GM12878 (cell line): ENCODE measurements at regions not wholly inside any gene's neighbourhood (a gene's known extent, or its start where the extent isn't known, plus 50 kb on each side); places are given as distances from the start of the nearest gene placed in this dataset.

Experiments
- CEBPB ChIP-seq, 2 experiments: fragments of 150-350 bp in 1 of 2; IDR thresholded peaks; 2 replicates each; pipeline ENCODE4 v1.6.1; 2012 to 2014; ENCODE audit warnings: low read depth in 2 of 2, low read length in 2 of 2, borderline replicate concordance in 1 of 2, inconsistent platforms in 1 of 2
- E2F8 ChIP-seq: fragments of 450-650 bp; IDR thresholded peaks from 2 replicates; pipeline ENCODE4 v1.6.1; 2018; ENCODE audit warnings: mild to moderate bottlenecking, low read depth, moderate library complexity; ENCODE audit not compliant: partially characterized antibody
- EZH2 ChIP-seq: IDR thresholded peaks from 2 replicates; pipeline ENCODE4 v1.6.1; 2012; ENCODE audit warnings: low read depth, mild to moderate bottlenecking, control low read depth, inconsistent platforms, low read length, borderline replicate concordance; ENCODE audit not compliant: control insufficient read depth
- HCFC1 ChIP-seq: fragments of 150-350 bp; IDR thresholded peaks from 2 replicates; pipeline ENCODE4 v1.6.1; 2014; ENCODE audit warnings: low read length
- NRF1 ChIP-seq: conservative IDR thresholded peaks from 2 replicates; pipeline ENCODE4 v1.6.1; 2011; ENCODE audit warnings: mild to moderate bottlenecking, low read depth, low read length, improper control_type of control experiment
- POLR2A ChIP-seq: IDR thresholded peaks from 2 replicates; pipeline ENCODE4 v1.6.1; 2011; ENCODE audit warnings: low read depth, mild to moderate bottlenecking, low read length
- POU2F2 ChIP-seq: IDR thresholded peaks from 3 replicates; pipeline ENCODE4 v1.6.1; 2011; ENCODE audit warnings: low read depth, mild to moderate bottlenecking, low read length, borderline replicate concordance
- SIN3A ChIP-seq: IDR thresholded peaks from 2 replicates; pipeline ENCODE4 v1.6.1; 2012; ENCODE audit warnings: low read depth, low read length, improper control_type of control experiment
- SUZ12 ChIP-seq: fragments of 200-600 bp; sonication (generic); IDR thresholded peaks from one replicate; pipeline ENCODE4 v1.6.1; 2018; ENCODE audit warnings: antibody characterized with exemption, mild to moderate bottlenecking; ENCODE audit not compliant: unreplicated experiment
- USF1 ChIP-seq: IDR thresholded peaks from 2 replicates; pipeline ENCODE4 v1.6.1; 2011; ENCODE audit warnings: borderline replicate concordance, low read depth, mild to moderate bottlenecking, moderate library complexity, mixed read lengths, low read length; ENCODE audit not compliant: insufficient read depth; ENCODE audit errors: extremely low read length
- YY1 ChIP-seq: IDR thresholded peaks from 2 replicates; pipeline ENCODE4 v1.6.1; 2011; ENCODE audit warnings: low read depth, mild to moderate bottlenecking, low read length
- TF ChIP-seq, protein P1 (sequence below), 3 experiments: IDR thresholded peaks in 2 of 3; conservative IDR thresholded peaks in 1 of 3; 2 replicates each; pipeline ENCODE4 v1.5.1; 2011; ENCODE audit warnings: low read depth in 3 of 3, low read length in 3 of 3, mild to moderate bottlenecking in 3 of 3, control low read depth in 2 of 3, moderate library complexity in 2 of 3, inconsistent platforms in 1 of 3, mixed read lengths in 1 of 3; ENCODE audit not compliant: control insufficient read depth in 2 of 3, insufficient read depth in 1 of 3; ENCODE audit errors: extremely low read depth in 1 of 3
- TF ChIP-seq, protein P2 (sequence below): IDR thresholded peaks from 2 replicates; pipeline ENCODE4 v1.6.1; 2012; ENCODE audit warnings: low read depth, low read length, improper control_type of control experiment
- TF ChIP-seq, protein P3 (sequence below): IDR thresholded peaks from 2 replicates; pipeline ENCODE4 v1.6.1; 2011; ENCODE audit warnings: low read depth, low read length, improper control_type of control experiment, borderline replicate concordance

- TF ChIP-seq, protein P1, sequence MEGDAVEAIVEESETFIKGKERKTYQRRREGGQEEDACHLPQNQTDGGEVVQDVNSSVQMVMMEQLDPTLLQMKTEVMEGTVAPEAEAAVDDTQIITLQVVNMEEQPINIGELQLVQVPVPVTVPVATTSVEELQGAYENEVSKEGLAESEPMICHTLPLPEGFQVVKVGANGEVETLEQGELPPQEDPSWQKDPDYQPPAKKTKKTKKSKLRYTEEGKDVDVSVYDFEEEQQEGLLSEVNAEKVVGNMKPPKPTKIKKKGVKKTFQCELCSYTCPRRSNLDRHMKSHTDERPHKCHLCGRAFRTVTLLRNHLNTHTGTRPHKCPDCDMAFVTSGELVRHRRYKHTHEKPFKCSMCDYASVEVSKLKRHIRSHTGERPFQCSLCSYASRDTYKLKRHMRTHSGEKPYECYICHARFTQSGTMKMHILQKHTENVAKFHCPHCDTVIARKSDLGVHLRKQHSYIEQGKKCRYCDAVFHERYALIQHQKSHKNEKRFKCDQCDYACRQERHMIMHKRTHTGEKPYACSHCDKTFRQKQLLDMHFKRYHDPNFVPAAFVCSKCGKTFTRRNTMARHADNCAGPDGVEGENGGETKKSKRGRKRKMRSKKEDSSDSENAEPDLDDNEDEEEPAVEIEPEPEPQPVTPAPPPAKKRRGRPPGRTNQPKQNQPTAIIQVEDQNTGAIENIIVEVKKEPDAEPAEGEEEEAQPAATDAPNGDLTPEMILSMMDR (IDR thresholded peaks at IDR 0.05 in 2 of 3, conservative IDR thresholded peaks at IDR 0.05 in 1 of 3; ENCODE audit: control insufficient read depth in 2 of 3, extremely low read depth in 1 of 3, insufficient read depth in 1 of 3, low read depth in 3 of 3, low read length in 3 of 3), result no peak
- no peak for TF ChIP-seq POU2F2
- no peak for TF ChIP-seq HCFC1
- no peak for TF ChIP-seq SUZ12
- TF ChIP-seq, protein P2, sequence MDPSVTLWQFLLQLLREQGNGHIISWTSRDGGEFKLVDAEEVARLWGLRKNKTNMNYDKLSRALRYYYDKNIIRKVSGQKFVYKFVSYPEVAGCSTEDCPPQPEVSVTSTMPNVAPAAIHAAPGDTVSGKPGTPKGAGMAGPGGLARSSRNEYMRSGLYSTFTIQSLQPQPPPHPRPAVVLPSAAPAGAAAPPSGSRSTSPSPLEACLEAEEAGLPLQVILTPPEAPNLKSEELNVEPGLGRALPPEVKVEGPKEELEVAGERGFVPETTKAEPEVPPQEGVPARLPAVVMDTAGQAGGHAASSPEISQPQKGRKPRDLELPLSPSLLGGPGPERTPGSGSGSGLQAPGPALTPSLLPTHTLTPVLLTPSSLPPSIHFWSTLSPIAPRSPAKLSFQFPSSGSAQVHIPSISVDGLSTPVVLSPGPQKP, result no peak
- no peak for TF ChIP-seq E2F8
- no peak for TF ChIP-seq YY1
- TF ChIP-seq NRF1, result no peak
- TF ChIP-seq, protein P3, sequence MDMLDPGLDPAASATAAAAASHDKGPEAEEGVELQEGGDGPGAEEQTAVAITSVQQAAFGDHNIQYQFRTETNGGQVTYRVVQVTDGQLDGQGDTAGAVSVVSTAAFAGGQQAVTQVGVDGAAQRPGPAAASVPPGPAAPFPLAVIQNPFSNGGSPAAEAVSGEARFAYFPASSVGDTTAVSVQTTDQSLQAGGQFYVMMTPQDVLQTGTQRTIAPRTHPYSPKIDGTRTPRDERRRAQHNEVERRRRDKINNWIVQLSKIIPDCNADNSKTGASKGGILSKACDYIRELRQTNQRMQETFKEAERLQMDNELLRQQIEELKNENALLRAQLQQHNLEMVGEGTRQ, result no peak
- TF ChIP-seq EZH2, result no peak
- no peak for TF ChIP-seq POLR2A
- no peak for TF ChIP-seq SIN3A
- no peak for TF ChIP-seq USF1
- TF ChIP-seq CEBPB (IDR thresholded peaks at IDR 0.05; ENCODE audit: borderline replicate concordance in 1 of 2, low read depth in 2 of 2, low read length in 2 of 2), result no peak
Observed at GRCh38 chr15:39456159-39456558, 124.7 kb upstream of the THBS1 start.
